Activated T-cell treated with anti-CD3 and anti-CD28 coated beads for 1 hour (primary cell): ENCODE measurements at regions not wholly inside any gene's neighbourhood (a gene's known extent, or its start where the extent isn't known, plus 50 kb on each side); places are given as distances from the start of the nearest gene placed in this dataset.

Experiments used
- DNase-seq: peaks from one replicate; pipeline ENCODE4 v3.0.0-alpha.2; 2020; ENCODE audit warnings: low read depth

DNA sequence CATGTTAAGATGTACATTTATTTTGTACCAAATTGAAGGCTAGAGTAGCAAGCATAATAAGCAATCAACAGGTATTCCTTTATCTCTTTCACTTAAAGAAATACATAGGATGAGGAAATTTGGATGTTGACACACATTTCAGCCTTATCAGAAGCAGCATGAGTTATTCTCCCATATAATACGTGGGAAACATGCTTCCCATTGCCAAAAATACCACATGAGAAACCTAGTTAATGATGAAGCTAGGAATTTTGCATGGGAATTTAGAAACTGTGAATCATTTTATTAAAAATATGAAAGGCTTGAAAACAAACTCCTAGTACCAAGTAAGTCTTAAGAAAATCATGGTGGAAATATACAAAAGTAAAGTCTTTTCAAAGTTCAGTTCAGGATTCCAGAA lies 751.8 kb downstream of the TSN start:
- DNase-seq: no peak

DNA sequence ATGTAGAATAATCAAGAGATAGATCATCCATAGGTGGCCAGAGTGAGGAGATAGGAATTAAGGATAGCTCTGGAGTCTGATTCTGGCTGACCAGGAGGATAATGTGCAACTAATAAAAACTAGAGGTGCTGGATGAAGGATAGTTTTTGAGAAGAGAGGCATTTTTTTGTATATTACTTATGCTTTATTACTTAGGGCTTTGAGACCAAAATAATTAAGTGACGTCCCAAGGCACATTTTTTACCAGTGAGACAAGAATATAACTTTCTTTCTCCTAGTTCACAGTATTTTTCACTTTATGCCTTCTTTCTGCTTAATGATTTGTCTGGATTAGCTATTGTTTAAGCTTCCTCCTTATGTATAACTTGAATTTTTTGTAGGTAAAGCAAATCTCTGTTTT lies 756.6 kb downstream of the TSN start:
- no peak for DNase-seq

DNA sequence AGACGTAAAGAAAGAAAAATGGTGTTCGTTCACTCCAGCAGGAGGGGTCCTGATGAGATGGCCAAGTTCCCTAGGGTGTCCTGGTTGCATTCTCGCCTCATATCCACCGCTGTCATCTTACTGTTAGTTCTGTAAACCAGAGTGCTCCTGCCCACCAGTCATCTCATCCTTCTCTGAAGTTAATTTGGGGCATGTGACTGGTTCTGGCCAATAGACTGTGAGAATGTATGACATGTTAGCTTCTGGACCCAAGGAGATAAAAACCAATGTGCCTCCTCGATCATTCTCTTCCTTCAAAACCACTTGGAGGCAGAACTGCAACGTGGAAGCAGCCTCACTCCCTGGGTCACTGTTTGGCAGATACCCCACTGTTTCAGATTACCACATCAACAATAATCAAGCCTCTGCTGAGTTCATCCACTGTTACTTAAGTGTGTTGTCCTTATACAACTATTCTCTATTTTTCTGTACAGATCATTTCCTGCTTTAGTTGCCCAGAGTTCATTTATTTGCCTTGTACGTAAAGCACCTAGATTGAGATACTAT lies 759.1 kb downstream of the TSN start:
- DNase-seq: no peak

DNA sequence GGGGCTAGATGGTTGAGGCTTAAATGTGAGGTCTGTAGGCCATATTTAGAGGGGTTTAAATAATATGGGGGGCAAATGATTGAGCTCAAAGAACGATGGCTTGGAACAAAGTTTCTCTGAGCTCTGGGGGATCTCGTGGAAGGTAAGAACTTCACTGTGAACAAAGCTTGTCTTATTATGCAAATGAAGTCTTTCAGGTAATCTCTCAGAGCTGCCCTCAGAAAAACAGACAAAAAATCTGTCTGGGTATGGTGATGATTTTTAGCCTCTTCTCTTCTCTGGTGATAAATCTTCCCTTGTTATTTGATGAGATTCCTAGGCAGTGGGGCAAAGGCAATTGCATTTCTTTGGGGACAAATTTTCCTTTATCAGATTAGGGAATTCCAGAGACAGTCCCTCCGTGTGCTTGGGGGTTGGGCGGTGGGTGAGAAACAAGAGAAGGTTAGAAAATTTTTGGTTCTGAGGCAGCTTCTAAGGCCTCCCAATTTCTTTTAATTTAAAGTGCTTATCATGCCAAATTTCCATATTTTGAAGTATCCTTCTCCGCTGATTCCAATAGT lies 760.4 kb downstream of the TSN start:
- no peak for DNase-seq

DNA sequence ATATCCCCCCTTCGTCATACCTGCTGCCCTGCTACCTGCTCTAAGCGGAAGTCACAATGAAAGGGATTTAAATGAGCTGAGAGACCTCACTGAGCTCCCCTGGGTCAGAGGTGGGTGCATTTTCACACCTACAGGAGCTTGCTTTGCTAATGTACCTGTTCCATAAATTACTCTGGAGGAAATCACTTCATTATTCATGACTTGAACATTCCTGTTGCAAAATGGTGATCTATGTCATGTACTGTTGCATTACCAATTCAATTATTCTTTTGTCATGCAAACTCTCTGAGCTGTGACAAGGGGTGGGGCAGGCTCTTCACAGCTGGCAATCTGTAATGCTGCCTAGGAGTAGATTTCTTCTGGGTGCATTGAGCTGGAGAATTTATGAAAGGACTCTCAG lies 761.3 kb downstream of the TSN start:
- DNase-seq: no peak

DNA sequence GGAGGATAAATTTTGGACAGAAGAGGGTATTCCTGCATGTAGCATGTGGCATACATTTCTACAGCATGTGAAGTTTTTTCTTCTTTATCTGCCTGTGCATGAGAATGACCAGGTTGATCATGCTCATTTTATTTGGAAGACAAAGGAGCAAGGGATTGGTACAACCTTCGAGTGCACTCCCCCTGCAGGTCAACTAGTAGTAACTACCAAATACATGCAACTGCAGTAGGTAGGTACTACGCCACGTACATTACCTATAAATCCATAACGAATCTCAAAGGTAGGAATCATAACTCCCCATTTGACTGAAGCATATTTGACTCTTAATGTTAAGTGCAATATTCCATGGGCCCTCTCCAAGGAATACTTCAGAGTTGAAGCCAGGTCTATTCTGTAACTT lies 763.9 kb downstream of the TSN start:
- DNase-seq: no peak

DNA sequence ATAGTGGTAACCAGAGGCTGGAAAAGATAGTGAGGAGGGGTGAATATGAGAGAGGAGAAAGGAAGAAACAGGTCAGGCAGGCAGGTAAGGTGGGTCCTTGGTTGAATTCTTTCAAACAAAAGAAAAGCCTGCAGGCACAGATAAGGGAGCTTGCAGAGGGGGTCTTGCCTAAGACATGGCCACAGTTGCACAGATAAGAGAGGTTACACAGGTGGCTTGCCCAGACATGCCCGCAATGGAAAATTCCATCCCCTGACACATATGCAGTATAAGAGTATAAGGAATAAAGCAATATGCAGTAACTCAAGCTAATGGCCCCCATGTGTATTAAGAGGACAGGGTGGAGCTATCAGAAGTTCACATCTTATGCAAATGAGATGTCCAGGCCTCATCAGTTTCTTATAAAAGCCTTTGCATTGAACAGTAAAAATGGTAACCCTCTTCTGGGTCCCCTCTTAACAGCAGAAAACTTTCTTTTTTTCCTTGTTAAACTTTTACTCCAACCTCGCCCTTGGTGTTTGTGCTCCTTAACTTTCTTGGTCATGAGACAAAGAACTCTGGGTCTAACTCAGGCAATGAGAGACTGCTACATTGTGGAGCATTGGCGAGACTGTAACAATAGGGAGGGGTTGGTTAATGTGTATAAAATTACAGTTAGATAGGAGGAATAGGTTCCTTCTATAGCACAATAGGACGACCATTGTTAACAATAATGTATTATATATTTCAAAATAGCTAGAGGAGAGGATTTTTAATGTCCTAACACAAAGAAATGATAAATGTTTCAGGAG lies 764.6 kb downstream of the TSN start:
- no peak for DNase-seq

DNA sequence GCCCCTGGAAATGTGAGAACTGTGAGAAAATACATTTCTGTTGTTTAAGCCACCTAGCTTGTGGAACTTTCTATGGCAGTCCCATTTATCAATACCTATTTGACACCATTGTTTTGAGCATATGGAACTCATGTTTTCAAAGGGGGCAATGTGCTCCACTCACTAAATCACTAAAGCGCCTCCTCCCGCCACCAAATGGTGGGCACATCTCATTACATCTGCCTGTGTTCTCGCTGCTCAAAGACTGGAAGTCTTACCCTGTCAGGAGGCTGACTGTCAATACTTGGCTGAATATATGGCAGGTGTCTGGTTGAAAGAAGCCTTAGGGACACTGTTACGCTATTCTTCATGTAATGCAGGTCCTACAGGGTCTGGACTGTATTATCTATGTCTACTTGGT lies 767.7 kb downstream of the TSN start:
- no peak for DNase-seq

DNA sequence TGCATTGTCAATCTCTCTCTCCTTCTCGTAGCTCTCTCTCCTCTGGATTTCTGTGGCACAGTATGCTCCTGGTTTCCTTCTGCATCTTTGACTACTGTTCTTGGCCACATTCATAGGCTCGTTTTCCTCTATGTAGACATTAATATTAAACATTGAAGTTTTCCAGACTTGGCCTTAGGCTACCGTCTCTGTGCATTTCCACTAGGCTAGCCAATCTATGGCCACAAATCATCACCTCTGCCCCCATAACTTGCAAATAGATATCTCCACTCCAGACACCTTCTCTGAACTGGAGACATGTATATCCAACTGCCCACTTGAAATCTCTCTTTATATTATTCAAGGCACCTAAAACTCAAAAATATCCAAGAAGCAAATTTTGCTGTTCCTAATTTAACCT lies 768.5 kb downstream of the TSN start:
- DNase-seq: no peak

DNA sequence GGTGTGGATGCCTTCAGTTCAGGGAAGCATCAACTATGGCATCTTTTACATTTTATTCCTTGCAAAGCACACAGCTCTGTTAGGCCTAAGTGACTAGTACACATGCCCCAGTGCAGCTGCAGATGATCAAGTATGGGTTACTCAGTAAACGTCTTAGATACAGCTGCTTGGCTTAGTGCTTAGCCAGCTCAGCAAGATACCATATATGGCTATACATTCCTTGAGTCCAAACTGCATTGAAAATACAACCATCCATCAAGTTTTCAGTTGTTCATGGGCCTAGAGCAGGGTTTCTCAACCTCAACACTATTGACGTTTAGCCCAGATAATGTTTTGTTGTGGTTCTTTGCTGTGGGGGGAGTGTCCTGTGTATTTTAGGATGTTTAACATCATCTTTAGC lies 769.9 kb downstream of the TSN start:
- DNase-seq: no peak

DNA sequence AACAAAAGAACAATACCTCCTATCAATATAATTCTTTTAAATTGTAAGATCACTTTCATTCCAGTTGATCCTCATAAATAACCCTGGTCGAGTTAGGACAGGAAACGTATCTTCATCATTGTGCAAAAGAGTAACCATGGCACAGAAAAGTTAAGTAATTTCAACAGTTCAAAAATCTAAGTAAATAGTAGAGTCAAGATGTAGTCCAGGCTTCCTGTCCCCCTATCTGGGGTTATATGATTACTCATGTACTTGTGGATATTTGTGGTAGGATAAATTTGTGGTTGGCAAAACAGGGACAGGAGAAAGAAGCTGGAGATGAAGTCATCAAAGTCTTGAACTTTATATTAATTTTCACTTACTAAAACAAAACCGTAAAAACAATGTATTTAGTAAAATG lies 772.6 kb downstream of the TSN start:
- DNase-seq: no peak

DNA sequence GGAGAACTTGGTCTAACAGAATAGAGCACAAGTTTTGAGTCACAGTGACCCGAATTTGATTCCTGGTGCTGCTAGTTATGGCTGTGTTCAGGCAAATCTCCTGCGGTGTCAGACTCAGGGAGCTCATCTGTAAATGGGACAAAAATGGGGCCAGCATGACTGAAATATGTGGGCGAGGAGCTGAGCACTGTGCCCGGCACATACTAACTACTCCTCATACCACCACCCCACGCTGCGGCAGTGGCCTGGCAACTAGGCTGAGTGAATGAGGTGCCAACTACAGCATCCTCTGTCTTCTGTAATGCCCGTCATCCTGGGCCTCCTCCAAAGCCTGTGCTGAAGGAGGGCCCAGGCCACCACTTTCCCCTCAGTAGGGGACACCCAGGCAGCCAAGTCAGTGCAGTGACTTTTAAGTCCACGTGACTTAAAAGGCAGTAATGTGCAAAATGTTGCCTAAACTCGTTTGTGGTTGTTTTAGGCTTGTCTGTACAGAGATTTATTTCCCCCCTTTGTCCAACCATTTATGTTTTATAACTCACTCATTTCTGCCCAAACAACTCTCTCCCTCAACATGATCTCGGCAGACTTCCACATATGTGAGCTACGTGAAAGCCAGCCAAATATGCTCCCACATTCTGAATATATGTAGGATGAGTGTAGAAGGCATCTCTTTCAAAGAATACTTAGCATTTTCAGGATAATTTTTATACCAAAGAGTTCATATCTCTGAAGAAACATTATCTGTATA lies 773.7 kb downstream of the TSN start:
- DNase-seq: no peak

DNA sequence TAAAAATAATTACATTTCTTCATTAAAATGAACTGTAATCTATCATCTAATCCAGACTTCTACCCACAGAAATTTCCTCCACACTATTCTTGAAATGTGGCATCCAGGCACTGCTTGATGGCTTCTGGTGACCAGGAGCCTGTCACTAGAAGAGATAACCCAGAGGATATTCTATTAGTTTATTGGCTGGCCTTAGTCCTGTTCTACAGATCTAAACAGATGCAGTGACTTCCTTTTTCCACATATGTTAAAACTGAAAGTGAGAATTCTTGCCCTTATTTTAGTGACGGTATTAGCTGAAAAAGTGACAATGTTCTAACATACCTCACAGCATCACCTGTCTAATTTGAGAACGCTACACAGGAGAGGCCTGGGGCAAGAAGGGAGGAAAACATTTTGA lies 775.4 kb downstream of the TSN start:
- DNase-seq: no peak

DNA sequence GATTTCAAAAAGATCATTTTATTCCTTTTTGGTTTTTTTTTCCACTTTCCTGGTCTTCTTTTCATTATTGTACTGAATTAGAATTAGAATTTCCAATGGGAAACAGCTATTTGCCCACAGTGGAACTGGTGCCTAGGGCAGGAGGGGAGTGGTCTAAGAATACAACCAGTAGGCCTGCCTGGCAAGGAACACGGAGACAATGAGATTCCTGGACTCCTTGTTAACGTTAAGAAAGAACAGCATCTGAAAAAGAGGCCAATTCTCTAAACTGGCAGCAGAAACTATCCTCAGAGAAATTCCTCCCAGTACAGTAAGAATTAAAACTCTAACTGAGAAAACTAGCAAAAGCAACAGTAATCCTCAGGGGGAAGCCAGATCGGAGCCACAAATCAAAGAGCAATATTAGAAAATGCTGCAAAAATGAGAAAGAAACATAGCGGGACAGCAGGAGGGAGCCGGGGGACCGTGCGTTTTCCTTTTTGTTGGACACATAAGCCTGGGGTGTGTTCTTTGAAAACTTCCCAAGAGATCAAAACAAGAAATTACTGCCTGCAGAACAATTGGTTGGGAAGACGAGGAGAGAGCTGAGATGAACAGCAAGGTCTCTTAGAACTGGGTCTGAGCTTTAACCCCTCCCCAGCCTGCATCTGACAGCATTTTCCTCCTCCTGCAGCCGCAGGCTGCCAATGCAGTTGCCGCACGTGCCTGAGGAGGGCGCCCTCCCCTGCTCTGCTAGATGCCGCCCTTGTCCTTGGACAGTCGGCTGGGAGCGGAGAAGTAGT lies 776.0 kb downstream of the TSN start:
- DNase-seq: no peak

DNA sequence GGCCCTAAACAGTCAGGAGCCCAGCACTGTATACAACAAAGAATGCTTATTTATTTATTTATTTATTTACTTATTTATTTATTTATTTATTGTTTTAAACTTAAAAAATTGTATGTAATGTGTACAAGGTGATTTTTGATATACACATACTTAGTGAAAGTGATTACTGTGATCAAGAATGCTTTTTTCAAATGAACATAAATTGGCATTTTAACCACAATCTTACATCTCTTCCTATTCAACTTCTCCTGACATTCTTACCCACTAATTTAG lies 776.6 kb downstream of the TSN start:
- no peak for DNase-seq

DNA sequence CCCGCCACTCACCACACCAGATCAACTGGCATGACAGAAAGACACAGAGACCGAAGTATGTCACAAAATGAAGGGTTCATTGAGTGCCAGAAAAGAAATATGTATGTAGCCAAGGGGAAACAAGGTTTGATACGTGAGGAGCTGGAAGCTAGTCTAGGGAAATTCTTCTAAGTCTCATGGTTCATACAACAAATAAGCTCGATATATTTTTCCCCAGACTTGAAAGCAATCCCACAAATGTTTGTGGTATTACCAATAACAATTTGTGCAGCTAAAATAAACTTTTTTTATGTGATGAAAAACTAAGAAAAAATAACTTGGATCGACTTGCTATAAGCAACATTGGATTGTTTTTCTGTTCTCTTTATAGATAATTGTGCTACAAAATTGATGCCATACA lies 777.0 kb downstream of the TSN start:
- DNase-seq: no peak

DNA sequence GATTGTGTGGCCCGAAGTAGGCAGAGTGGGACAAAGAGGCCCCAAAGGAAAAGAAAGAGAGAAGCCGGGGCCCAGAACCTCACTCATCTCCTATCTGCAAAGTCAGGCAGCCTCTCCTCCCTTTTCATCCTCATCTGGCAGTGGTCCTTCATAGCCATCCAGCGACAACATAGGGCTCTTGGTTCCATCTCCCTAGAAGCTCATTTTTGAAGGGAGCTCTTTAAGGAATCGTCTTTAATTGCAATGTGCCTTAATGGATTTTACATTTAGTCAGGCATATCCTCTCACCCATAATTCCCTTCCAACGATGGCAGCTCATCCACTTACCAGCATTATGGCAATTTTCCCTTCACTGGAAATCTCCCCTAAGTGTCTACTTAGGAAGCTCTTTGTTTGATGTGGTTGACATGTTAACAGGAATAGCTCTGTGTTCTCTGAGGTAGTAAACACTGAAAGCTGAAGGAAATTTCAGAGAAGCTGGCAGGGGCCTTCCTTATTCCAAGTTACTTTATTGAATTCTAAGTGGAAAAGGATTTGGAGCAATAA lies 780.6 kb downstream of the TSN start:
- no peak for DNase-seq

DNA sequence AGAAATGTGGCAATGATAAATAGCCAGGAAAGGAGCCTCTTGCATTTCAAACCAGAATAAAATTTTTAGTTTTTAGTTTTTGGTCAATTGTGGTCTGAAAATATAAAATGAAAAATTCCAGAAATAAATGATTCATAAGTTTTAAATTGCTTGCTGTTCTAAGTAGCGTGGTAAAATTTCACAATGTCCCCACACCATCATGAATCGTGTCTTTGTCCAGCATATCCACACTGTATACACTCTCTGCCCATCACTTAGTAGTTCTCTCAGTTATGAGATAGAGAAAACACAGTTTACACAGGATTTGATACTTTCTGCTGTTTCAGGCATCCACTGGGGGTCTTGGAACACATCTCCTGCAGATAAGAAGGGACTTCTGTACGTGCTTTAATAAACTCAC lies 783.9 kb downstream of the TSN start:
- DNase-seq: no peak

DNA sequence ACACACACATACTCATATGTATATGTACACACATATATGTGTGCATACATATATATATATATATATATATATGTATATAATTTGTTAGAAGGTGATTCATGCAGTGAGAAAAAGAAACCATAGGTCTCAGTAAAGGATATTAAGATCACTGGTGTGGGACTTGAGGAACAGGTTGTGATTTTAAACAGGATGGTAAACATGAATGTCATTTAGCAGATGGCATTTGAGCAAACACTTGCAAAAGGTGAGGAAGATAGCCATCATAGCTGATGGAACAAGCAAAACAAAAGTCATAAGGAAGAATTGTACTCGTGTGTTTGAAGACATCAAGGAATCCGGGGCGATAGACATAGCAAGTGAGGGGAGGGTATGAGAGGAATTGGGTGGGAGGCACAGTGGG lies 784.5 kb downstream of the TSN start:
- DNase-seq: no peak

DNA sequence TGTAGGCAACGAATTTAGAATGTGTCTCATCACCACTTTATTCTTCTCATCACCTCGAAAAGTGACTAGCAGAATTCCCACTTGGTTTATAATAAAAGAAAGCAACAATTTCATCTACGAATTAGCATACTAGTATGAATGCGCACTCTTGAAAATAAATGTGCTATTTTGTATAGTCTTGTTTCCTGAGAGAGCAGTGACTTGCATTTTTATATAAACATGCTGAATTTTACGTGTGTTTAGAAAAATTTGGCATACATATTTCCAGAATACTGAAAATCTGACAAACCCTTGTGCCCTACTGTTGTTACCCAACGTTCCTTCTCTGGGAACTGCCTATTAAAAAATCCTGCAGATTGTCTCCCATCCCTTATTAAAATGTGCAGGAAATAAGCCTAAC lies 786.8 kb downstream of the TSN start:
- no peak for DNase-seq

DNA sequence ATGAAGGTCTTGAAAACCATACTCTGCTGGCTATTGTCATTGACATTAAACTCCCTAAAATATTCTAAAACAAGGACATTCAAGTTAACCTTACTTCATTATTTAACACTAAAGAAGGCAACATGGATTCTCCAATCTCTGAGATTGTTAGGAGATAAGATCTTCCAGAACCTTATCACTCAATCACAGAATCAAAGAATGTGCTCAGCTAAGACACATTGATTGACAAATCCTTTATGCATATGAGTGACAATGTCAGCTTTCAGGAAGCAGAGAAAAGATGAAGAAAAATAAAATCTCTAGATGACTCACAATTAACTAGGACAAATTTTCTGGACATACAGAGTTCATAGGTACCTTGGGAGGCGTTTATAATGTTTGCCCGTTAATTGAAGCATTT lies 787.2 kb downstream of the TSN start:
- no peak for DNase-seq

DNA sequence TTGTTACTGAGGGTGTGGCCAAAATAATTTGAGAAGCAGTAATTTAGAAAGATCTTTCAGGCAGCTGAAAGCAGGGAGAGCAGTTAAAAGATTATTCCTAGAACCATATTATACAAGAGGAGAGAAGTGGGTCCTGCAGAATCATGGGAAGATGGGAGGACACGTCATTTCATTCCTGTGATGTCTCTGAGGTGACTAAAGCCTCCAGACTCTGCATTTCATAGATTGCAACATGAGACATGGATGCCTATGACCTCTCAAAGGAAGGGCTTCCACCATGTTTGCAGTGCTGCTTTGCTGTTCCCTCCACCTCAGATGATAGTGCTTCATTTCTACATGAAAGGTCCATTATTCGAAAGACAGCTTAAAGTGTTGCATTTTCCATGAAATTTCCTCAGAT lies 788.4 kb downstream of the TSN start:
- DNase-seq: no peak
